ENCODE measurements at regions not wholly inside any gene's neighbourhood (a gene's known extent, or its start where the extent isn't known, plus 50 kb on each side); places are given as distances from the start of the nearest gene placed in this dataset.
A peak's percentile ranks its signal among the peaks of the same experiment; 100 is the strongest.

- DNase-seq (ENCODE audit: low spot score) (peak; percentile 9), ATAC-seq (peak; percentile 51; the same call in 2 of the 3 replicates)
- Histone ChIP-seq H2AFZ (peak overlapping the region; percentile 82; the same call in 1 of the 2 replicates), H3K27ac (ENCODE audit: low read depth) (no peak overlapping the region), H3K36me3 (ENCODE audit: insufficient read depth) (no peaks in the 10 kb centered on the region), H3K27me3 (ENCODE audit: insufficient read depth) (no peaks in the 10 kb centered on the region), H3K79me2 (replicated peaks; ENCODE audit: insufficient read depth) (no peaks in the 10 kb centered on the region), H3K9me2 (ENCODE audit: insufficient read depth) (no peaks in the 10 kb centered on the region), H3F3A (replicated peaks; ENCODE audit: low read depth) (no peaks in the 10 kb centered on the region), H3K4me2 (peak overlapping the region; percentile 48; the same call in 1 of the 2 replicates), H3K4me1 (ENCODE audit: insufficient read depth) (peaks cover 26% of the 10 kb centered on the region), H3K4me3 (no peak overlapping the region), H4K20me1 (replicated peaks; ENCODE audit: insufficient read depth) (no peaks in the 10 kb centered on the region)
- Mint-ChIP-seq H3K36me3 (ENCODE audit: low read depth) (no peaks in the 10 kb centered on the region; the same call in 1 of the 3 replicates), H3K27me3 (ENCODE audit: insufficient read depth, low read depth, poor library complexity) (no peaks in the 10 kb centered on the region), H3K4me3 (no peak overlapping the region), H3K27ac (no peak overlapping the region), H3K4me1 (peaks cover 29% of the 10 kb centered on the region), H3K9me3 (peaks cover 12% of the 10 kb centered on the region; the same call in 2 of the 3 replicates)
- TF ChIP-seq ZNF462 (CRISPR knock-in tag; IDR thresholded peaks at IDR 0.05) (no peak), REST (IDR thresholded peaks at IDR 0.05; ENCODE audit: unreplicated experiment) (no peak), JUNB (IDR thresholded peaks at IDR 0.05; ENCODE audit: unreplicated experiment) (no peak), POLR2AphosphoS5 (IDR thresholded peaks at IDR 0.05; ENCODE audit: low read depth) (no peak), EZH2 (IDR thresholded peaks at IDR 0.05; ENCODE audit: low read depth, unreplicated experiment) (no peak), CREB1 (CRISPR knock-in tag; IDR thresholded peaks at IDR 0.05; ENCODE audit: low read depth) (no peak), CTCF (conservative IDR thresholded peaks at IDR 0.05; ENCODE audit: low read depth in 2 of 2) (no peak), EZH2phosphoT487 (IDR thresholded peaks at IDR 0.05; ENCODE audit: unreplicated experiment) (no peak), ZNF331 (CRISPR knock-in tag; IDR thresholded peaks at IDR 0.05; ENCODE audit: low read depth) (no peak), STAT1 (IDR thresholded peaks at IDR 0.05; ENCODE audit: unreplicated experiment) (no peak), ZNF114 (CRISPR knock-in tag; IDR thresholded peaks at IDR 0.05) (no peak), ETS1 (IDR thresholded peaks at IDR 0.05) (no peak), NANOG (IDR thresholded peaks at IDR 0.05; ENCODE audit: borderline replicate concordance) (no peak)
Measured at GRCh38 chr11:12319461-12319951, 57.9 kb upstream of the PARVA start.

Measured in GM23338 (cell line).